Right lobe of liver (tissue), 6 donors: ENCODE measurements at regions not wholly inside any gene's neighbourhood (a gene's known extent, or its start where the extent isn't known, plus 50 kb on each side); places are given as distances from the start of the nearest gene placed in this dataset.

Experiments
- ATAC-seq, 4 donors: fragments of 200-7000 bp; cut with Tn5 transposase; one replicate each; pipeline ENCODE4 v1.9.1; 2020; ENCODE audit warnings: mild to moderate bottlenecking in 4 of 4, moderate library complexity in 4 of 4
- DNase-seq, 3 donors: peaks; one replicate each; pipeline ENCODE4 v3.0.0-alpha.2; 2020
- H3K27ac ChIP-seq, 3 donors: fragments of 200-600 bp; one replicate each; pipeline ENCODE4 v1.8.0; 2022
- H3K27me3 ChIP-seq, 2 donors: fragments of 200-600 bp; one replicate each; pipeline ENCODE4 v1.8.0; 2022
- H3K36me3 ChIP-seq, 4 donors: fragments of 200-600 bp; sonication (generic) in 1 of 4; one replicate each; pipeline versions ENCODE4 v1.5.1 to v1.8.0; 2017 to 2022; ENCODE audit warnings: control low read depth in 1 of 4
- H3K4me1 ChIP-seq, 4 donors: fragments of 200-600 bp; sonication (generic) in 1 of 4; one replicate each; pipeline versions ENCODE4 v1.5.1 to v1.8.0; 2017 to 2022; ENCODE audit warnings: control low read depth in 1 of 4
- H3K4me3 ChIP-seq, 3 donors: fragments of 200-600 bp; one replicate each; pipeline ENCODE4 v1.8.0; 2022
- H3K9me3 ChIP-seq, 4 donors: fragments of 200-600 bp; sonication (generic) in 1 of 4; one replicate each; pipeline versions ENCODE4 v1.5.1 to v1.8.0; 2017 to 2022; ENCODE audit warnings: control low read depth in 1 of 4
- POLR2A ChIP-seq: fragments of 450-650 bp; IDR thresholded peaks from one replicate; pipeline ENCODE4 v1.6.1; 2017; ENCODE audit warnings: antibody characterized with exemption, mild to moderate bottlenecking
- WGBS: methylation state at CpG from one replicate; pipeline ENCODE4 v1.1.6; 2018; ENCODE audit warnings: low coverage, low lambda C conversion rate; ENCODE audit not compliant: insufficient coverage; ENCODE audit errors: missing lambda C conversion rate; 5-methylcytosine and 5-hydroxymethylcytosine counted together
- intact Hi-C, 2 donors: fragments of 100-400 bp; cut with DNase I; formaldehyde crosslinking; loops; one replicate each; pipeline versions ENCODE4 v1.11.2 to v1.14.1; 2022
- TF ChIP-seq, protein P1 (sequence below), 4 donors: fragments of 200-600 bp in 3 of 4; fragments of 450-650 bp in 1 of 4; IDR thresholded peaks; one replicate each; pipeline versions ENCODE4 v1.5.1 to v1.8.0; 2016 to 2022; ENCODE audit warnings: antibody characterized with exemption in 4 of 4, mild to moderate bottlenecking in 2 of 4
- donor health status: DM: no; HTN: yes; CAD: no.
- donor health status: DM: no; HTN: no; CAD: no.
- donor health status: DM: no; HTN: no; CAD: no.
- donor health status: DM: no; HTN: yes; CAD: no.
- donor health status: DM: no; HTN: yes; CAD: no.

DNA sequence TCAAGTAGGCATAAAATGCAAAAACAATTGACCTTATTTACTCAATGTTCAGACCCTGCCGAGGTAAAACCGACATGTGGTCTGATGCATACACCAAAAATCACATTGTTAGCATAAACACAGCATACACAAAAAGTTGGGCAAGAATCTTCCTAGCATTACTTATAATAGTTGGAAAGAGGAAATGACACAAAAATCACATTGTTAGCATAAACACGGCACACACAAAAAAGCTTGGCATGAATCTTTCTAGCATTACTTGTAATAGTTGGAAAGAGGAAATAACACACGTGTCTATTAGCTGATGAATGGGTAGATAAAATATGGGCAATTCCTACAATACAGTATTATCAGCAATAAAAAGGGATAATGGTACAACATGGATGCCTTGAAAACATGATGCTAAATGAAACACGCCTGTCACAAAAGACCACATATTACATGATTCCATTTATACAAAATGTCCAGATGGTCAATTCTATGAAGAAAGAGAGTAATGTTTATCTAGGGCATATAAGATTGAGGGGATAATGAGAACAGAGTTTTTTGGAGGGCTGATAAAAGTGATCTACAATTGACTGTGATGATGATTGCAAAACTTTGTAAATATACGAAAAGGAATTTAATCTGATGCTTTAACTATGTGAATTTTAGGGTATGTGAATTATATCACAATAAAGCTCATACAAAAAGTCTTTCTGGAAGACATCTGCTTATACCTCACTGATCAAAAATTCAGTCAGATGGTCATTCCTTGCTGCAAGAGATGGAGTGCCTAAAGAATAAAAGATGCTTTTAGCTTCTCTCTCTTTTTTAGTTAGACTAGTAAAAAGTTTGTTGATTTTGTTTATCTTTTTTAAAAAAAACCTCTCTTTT, 1019.5 kb upstream of the CITED2 start:
- H3K27me3 ChIP-seq = no peaks in the 10 kb centered on the region
- intact Hi-C loops = no loop called here
- H3K4me1 ChIP-seq = peaks cover 0 to 5% (median 0%) of the 10 kb centered on the region in 4 donors
- WGBS = 41% methylated on average over 6 of the region's 6 CpGs
- no peak for DNase-seq
- no peak overlapping the region for H3K27ac ChIP-seq
- no peak overlapping the region for H3K4me3 ChIP-seq
- H3K36me3 ChIP-seq = no peaks in the 10 kb centered on the region
- peak in 3 of 4 donors; percentile 13 to 32 (median 17) for ATAC-seq
- TF ChIP-seq POLR2A = no peak
- TF ChIP-seq, protein P1, sequence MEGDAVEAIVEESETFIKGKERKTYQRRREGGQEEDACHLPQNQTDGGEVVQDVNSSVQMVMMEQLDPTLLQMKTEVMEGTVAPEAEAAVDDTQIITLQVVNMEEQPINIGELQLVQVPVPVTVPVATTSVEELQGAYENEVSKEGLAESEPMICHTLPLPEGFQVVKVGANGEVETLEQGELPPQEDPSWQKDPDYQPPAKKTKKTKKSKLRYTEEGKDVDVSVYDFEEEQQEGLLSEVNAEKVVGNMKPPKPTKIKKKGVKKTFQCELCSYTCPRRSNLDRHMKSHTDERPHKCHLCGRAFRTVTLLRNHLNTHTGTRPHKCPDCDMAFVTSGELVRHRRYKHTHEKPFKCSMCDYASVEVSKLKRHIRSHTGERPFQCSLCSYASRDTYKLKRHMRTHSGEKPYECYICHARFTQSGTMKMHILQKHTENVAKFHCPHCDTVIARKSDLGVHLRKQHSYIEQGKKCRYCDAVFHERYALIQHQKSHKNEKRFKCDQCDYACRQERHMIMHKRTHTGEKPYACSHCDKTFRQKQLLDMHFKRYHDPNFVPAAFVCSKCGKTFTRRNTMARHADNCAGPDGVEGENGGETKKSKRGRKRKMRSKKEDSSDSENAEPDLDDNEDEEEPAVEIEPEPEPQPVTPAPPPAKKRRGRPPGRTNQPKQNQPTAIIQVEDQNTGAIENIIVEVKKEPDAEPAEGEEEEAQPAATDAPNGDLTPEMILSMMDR (IDR thresholded peaks at IDR 0.05) = no peak
- no peaks in the 10 kb centered on the region for H3K9me3 ChIP-seq

DNA sequence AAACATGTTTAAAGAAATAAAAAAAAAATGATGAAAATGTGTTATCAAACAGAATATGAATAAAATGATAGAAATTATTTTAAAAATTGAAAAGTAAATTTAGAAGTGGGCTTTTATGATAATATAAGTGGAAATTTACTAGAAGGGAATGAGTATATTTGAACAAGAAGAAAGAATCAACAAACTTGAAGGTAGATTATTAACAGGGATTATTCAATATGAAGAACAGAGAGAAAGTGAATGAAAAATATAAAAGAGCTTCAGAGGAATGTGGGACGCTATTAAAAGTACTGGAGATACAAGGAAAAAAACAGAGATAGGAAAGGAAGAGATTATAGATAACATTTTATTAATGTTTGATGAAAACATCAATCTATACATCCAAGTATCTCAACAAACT, 1014.4 kb upstream of the CITED2 start:
- intact Hi-C loops = no loop called here
- H3K27ac ChIP-seq = peak overlapping the region in 2 of 3 donors; percentile 54
- 13% methylated on average over 1 of the region's 1 CpG for WGBS
- H3K4me1 ChIP-seq = peaks cover 0 to 15% (median 3%) of the 10 kb centered on the region in 4 donors
- H3K4me3 ChIP-seq = no peak overlapping the region
- TF ChIP-seq, protein P1 (IDR thresholded peaks at IDR 0.05) = no peak
- no peak for DNase-seq
- no peaks in the 10 kb centered on the region for H3K36me3 ChIP-seq
- ATAC-seq = peak; percentile 48 to 88 (median 75)
- H3K27me3 ChIP-seq = no peaks in the 10 kb centered on the region
- no peaks in the 10 kb centered on the region for H3K9me3 ChIP-seq

DNA sequence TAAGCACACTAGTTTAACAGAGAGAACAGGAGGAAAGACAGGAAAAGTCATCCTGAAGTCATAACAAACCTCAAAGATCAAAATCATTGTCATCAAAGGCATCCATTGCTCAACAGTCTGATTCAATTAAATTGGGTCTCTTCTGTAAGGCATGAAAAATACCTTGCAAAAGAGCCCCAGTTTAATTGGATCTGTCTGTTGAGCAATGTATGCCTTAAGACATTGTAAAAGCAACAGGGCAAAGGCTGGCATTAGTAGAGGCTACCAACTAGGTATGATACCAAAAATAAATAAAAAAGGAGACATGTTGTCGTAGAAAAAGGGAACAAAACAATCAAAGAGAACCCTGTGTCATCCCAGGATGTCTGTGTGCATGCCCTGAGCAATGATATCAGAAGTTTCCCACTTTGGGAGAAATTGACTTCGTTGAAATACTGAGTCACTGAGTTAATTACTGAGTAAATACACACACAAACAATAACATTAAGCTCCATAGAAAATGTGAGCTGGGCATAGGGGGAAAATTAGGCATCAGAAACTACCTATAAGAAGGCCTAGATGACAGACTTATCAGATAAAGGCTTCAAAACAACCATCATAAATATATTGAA, 1013.8 kb upstream of the CITED2 start:
- Histone ChIP-seq H3K9me3 (no peaks in the 10 kb centered on the region), H3K4me1 (peaks cover 0 to 15% (median 3%) of the 10 kb centered on the region in 4 donors), H3K27ac (peak overlapping the region in 2 of 3 donors; percentile 54), H3K27me3 (no peaks in the 10 kb centered on the region), H3K36me3 (no peaks in the 10 kb centered on the region), H3K4me3 (no peak overlapping the region)
- DNase-seq = no peak
- peak in 3 of 4 donors; percentile 53 to 74 (median 69) for ATAC-seq
- WGBS = 20% methylated on average over 2 of the region's 2 CpGs
- intact Hi-C loops = no loop called here
- TF ChIP-seq, protein P1 (IDR thresholded peaks at IDR 0.05) = no peak

DNA sequence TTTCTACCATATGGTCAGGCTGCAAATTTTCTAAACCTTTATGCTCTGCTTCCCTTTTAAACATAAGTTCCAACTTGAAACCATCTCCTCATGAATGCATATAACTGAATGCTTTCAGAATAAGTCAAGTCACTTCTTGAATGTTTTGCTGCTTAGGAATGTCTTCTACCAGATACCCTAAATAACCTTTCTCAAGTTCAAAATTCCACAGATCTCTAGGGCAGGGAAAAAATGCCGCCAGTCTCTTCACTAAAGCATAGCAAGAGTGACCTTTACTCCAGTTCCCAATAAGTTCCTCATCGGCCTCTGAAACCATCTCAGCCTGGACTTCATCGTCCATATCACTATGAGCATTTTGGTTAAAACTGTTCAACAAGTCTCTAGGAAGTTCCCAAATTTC, 1011.2 kb upstream of the CITED2 start:
- Histone ChIP-seq H3K4me1 (peaks cover 0 to 24% (median 6%) of the 10 kb centered on the region in 4 donors), H3K36me3 (no peaks in the 10 kb centered on the region), H3K4me3 (no peak overlapping the region), H3K27ac (no peak overlapping the region), H3K9me3 (no peaks in the 10 kb centered on the region), H3K27me3 (no peaks in the 10 kb centered on the region)
- intact Hi-C loops = no loop called here
- ATAC-seq (no peak), DNase-seq (no peak)
- no peak for TF ChIP-seq POLR2A
- TF ChIP-seq, protein P1 (IDR thresholded peaks at IDR 0.05) = no peak
- 93% methylated on average over 3 of the region's 3 CpGs for WGBS
